Epithelial cell of proximal tubule (primary cell): ENCODE measurements at regions not wholly inside any gene's neighbourhood (a gene's known extent, or its start where the extent isn't known, plus 50 kb on each side); places are given as distances from the start of the nearest gene placed in this dataset.

Experiments
- DNase-seq: peaks from one replicate; pipeline ENCODE4 v3.0.0-alpha.2; 2011; ENCODE audit warnings: low read depth
- H3K4me3 ChIP-seq: 2 replicates; pipeline ENCODE4 v1.5.1; 2011; ENCODE audit warnings: low read depth, mild to moderate bottlenecking, low read length
- CTCF ChIP-seq: conservative IDR thresholded peaks from 2 replicates; pipeline ENCODE4 v1.5.1; 2012; ENCODE audit warnings: low read depth, mild to moderate bottlenecking, low read length

- no peak overlapping the region for H3K4me3 ChIP-seq
- no peak for DNase-seq
- TF ChIP-seq CTCF = no peak
These were observed 415.8 kb downstream of the HRH4 start for GRCh38 chr18:24876266-24876665.

DNA sequence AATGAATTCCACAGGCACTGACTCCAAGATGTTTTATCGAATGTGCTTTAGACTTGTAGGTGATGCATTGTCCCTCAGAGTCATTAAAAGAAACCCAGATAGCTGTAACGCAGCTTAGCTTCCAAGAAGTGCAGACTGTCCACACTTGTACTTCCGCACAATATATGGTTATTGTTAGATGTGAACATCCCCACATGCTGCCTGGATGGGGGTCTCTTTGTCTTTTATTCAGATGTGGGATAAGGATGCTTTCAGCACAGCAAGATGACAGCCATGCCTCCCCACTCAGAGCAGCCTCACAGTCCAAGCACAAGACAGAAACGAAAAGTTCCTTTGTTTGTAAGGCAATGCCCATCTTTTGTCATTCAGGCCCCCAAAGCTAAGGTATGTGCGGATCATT is 416.6 kb downstream of the HRH4 start:
- TF ChIP-seq CTCF = no peak
- no peak for DNase-seq
- H3K4me3 ChIP-seq = no peak overlapping the region

DNA sequence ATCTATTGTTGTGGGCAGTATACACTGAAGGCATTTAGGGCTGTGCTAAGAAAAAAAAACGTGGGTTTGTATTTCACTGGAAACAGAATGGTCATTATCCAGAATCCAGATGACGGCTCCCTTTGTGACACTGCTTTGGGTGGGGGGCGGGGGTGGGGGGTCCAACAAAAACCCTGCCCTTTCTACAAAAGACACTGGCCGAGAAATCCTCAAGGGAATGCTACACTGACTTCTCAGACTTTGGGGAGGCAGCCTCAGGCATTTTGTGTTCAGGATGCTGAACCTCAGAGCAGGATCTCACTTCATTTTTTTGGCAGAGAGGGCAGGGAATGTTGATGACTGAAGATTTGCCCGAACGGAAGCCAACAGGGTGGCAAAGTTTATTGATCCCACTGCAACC is 417.1 kb downstream of the HRH4 start:
- no peak for DNase-seq
- TF ChIP-seq CTCF = no peak
- H3K4me3 ChIP-seq = no peak overlapping the region

DNA sequence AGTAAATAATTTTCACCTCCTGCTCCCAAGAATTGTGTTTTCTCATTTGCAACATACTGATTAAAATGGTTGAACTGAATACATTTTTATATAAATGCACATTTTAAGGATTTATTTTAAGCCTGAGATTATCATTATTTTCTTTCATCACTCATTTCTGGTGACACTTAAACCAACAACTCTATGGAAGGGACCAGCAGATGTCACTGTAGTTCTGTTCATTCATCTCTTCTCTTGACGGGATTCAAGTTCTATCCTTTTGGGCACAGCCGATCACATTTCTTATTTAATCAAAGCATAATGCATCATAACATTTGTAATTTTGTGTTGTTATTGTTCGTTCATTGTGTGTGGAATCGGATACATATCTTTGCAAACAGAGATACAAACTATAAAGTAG is 417.9 kb downstream of the HRH4 start:
- no peak overlapping the region for H3K4me3 ChIP-seq
- no peak for DNase-seq
- peak; percentile 59 for TF ChIP-seq CTCF

GRCh38 chr18:24885276-24885675 is 424.8 kb downstream of the HRH4 start:
- DNase-seq = no peak
- TF ChIP-seq CTCF = no peak
- no peak overlapping the region for H3K4me3 ChIP-seq

- H3K4me3 ChIP-seq = no peak overlapping the region
- no peak for DNase-seq
- no peak for TF ChIP-seq CTCF
These were observed 434.4 kb downstream of the HRH4 start for GRCh38 chr18:24894880-24895279.

GRCh38 chr18:24897461-24897860 is 437.0 kb downstream of the HRH4 start:
- H3K4me3 ChIP-seq = no peak overlapping the region
- DNase-seq = no peak
- no peak for TF ChIP-seq CTCF
